Breast epithelium (tissue), 4 donors: ENCODE measurements at regions not wholly inside any gene's neighbourhood (a gene's known extent, or its start where the extent isn't known, plus 50 kb on each side); places are given as distances from the start of the nearest gene placed in this dataset.

Source experiments
- DNase-seq, 2 donors: peaks; one replicate each; pipeline ENCODE4 v3.0.0-alpha.2; 2019; ENCODE audit warnings: low spot score in 2 of 2
- H3K27ac ChIP-seq, 2 donors: fragments of 200-600 bp; sonication (generic) in 1 of 2; one replicate each; pipeline ENCODE4 v1.5.1; 2016 to 2019; ENCODE audit warnings: mild to moderate bottlenecking in 1 of 2
- H3K27me3 ChIP-seq, 2 donors: fragments of 200-600 bp; sonication (generic) in 1 of 2; one replicate each; pipeline versions ENCODE4 v1.5.1 to v1.6.0; 2017 to 2019; ENCODE audit warnings: control low read depth in 1 of 2, mild to moderate bottlenecking in 1 of 2
- H3K36me3 ChIP-seq: fragments of 200-600 bp; one replicate; pipeline ENCODE4 v1.5.1; 2019
- H3K4me1 ChIP-seq, 2 donors: fragments of 200-600 bp; sonication (generic); one replicate each; pipeline ENCODE4 v1.5.1; 2016 to 2019; ENCODE audit warnings: control low read depth in 1 of 2
- H3K4me3 ChIP-seq, 3 donors: fragments of 200-600 bp; sonication (generic); 1 replicate in 2 of 3; 2 replicates in 1 of 3; pipeline ENCODE4 v1.5.1; 2016 to 2019; ENCODE audit warnings: mild to moderate bottlenecking in 3 of 3, moderate library complexity in 2 of 3
- H3K9me3 ChIP-seq, 2 donors: fragments of 200-600 bp; sonication (generic) in 1 of 2; one replicate each; pipeline ENCODE4 v1.5.1; 2016 to 2019; ENCODE audit warnings: control low read depth in 1 of 2
- POLR2A ChIP-seq: fragments of 450-650 bp; IDR thresholded peaks from one replicate; pipeline ENCODE4 v1.6.1; 2016; ENCODE audit warnings: antibody characterized with exemption, mild to moderate bottlenecking, moderate library complexity
- POLR2AphosphoS5 ChIP-seq, 3 donors: sonication (generic); formaldehyde crosslinking; IDR thresholded peaks; one replicate each; pipeline ENCODE4 v1.6.1; 2017; ENCODE audit warnings: antibody characterized with exemption in 3 of 3
- intact Hi-C: fragments of 100-400 bp; cut with DNase I; formaldehyde crosslinking; loops from one replicate; pipeline ENCODE4 v1.15.1; 2023; ENCODE audit warnings: low total_unique reads
- TF ChIP-seq, protein P1 (sequence below), 3 donors: fragments of 450-650 bp; IDR thresholded peaks; one replicate each; pipeline ENCODE4 v1.5.1; 2016 to 2017; ENCODE audit warnings: antibody characterized with exemption in 3 of 3, mild to moderate bottlenecking in 3 of 3, moderate library complexity in 3 of 3

DNA sequence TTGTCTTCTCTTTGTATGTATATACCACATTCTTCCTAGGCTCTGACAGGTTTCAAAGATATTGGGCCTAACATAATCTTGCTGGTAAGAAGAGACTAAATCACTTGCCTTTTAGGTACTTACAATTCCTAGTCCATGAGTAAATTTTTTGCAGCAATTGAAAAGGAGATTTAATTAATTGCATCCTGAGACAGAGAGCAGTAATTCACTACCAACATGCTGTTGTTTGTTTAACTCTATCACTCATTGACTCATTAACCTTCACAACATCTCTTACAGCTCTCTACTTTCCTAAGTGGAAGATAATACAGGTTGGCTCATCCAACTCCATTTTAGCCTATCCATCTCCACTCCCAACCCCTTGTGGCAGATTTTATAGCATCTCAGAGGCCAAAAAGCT lies 280.4 kb downstream of the ALDH8A1 start:
- Histone ChIP-seq H3K9me3 (no peaks in the 10 kb centered on the region), H3K4me1 (no peaks in the 10 kb centered on the region), H3K27me3 (no peaks in the 10 kb centered on the region), H3K4me3 (no peak overlapping the region), H3K27ac (no peak overlapping the region), H3K36me3 (no peaks in the 10 kb centered on the region)
- intact Hi-C loops: no loop called here
- DNase-seq: no peak
- TF ChIP-seq, protein P1, sequence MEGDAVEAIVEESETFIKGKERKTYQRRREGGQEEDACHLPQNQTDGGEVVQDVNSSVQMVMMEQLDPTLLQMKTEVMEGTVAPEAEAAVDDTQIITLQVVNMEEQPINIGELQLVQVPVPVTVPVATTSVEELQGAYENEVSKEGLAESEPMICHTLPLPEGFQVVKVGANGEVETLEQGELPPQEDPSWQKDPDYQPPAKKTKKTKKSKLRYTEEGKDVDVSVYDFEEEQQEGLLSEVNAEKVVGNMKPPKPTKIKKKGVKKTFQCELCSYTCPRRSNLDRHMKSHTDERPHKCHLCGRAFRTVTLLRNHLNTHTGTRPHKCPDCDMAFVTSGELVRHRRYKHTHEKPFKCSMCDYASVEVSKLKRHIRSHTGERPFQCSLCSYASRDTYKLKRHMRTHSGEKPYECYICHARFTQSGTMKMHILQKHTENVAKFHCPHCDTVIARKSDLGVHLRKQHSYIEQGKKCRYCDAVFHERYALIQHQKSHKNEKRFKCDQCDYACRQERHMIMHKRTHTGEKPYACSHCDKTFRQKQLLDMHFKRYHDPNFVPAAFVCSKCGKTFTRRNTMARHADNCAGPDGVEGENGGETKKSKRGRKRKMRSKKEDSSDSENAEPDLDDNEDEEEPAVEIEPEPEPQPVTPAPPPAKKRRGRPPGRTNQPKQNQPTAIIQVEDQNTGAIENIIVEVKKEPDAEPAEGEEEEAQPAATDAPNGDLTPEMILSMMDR (IDR thresholded peaks at IDR 0.05): no peak
- no peak for TF ChIP-seq POLR2A
- no peak for TF ChIP-seq POLR2AphosphoS5 (IDR thresholded peaks at IDR 0.05)

DNA sequence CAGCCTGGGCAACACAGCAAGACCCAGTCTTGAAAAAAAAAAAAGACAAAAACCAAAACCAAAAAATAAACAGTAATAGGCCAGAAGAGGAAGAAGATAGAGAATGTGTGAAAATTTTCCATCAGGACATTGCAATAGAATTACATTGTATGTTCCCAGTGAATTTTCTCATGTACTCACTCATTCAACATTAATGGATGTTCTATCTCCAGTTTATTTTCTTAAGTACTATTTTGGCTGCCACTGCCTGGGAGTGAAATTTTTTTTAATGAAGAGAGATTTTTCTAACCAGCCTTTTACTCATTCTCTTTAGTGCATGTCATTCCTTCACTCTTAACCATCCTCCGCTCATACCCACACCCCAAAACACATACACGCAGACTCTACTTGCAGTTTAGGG lies 282.8 kb downstream of the ALDH8A1 start:
- no peak overlapping the region for H3K4me3 ChIP-seq
- H3K4me1 ChIP-seq: no peaks in the 10 kb centered on the region
- no peaks in the 10 kb centered on the region for H3K9me3 ChIP-seq
- no peaks in the 10 kb centered on the region for H3K27me3 ChIP-seq
- TF ChIP-seq POLR2AphosphoS5 (IDR thresholded peaks at IDR 0.05): no peak
- TF ChIP-seq, protein P1 (IDR thresholded peaks at IDR 0.05): no peak
- TF ChIP-seq POLR2A: no peak
- no peak for DNase-seq
- no peaks in the 10 kb centered on the region for H3K36me3 ChIP-seq
- intact Hi-C loops: no loop called here
- H3K27ac ChIP-seq: no peak overlapping the region

DNA sequence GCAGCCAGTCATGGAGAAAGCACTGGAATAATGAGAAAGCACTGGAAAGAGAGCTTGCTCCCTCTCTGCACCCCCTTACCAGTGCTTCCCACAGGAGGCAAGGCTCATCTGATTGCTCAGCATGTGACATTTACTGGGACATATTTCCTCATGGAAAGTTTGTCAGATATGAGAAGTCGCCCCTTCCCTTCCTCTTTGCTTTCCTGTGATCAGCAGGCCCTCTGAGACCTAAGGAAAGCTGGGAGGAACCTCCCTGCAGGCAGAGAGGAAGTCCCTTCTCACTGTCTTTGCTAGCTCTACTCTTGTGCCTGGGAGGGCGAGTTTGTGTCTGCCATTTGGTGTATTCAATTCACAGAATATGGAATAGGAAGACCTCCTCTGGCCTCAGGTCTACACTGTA lies 283.8 kb downstream of the ALDH8A1 start:
- H3K27me3 ChIP-seq: no peaks in the 10 kb centered on the region
- no peaks in the 10 kb centered on the region for H3K36me3 ChIP-seq
- intact Hi-C loops: no loop called here
- H3K4me1 ChIP-seq: no peaks in the 10 kb centered on the region
- TF ChIP-seq POLR2A (no peak), POLR2AphosphoS5 (IDR thresholded peaks at IDR 0.05) (no peak)
- TF ChIP-seq, protein P1 (IDR thresholded peaks at IDR 0.05): no peak
- H3K27ac ChIP-seq: no peak overlapping the region
- H3K9me3 ChIP-seq: no peaks in the 10 kb centered on the region
- no peak overlapping the region for H3K4me3 ChIP-seq
- no peak for DNase-seq

DNA sequence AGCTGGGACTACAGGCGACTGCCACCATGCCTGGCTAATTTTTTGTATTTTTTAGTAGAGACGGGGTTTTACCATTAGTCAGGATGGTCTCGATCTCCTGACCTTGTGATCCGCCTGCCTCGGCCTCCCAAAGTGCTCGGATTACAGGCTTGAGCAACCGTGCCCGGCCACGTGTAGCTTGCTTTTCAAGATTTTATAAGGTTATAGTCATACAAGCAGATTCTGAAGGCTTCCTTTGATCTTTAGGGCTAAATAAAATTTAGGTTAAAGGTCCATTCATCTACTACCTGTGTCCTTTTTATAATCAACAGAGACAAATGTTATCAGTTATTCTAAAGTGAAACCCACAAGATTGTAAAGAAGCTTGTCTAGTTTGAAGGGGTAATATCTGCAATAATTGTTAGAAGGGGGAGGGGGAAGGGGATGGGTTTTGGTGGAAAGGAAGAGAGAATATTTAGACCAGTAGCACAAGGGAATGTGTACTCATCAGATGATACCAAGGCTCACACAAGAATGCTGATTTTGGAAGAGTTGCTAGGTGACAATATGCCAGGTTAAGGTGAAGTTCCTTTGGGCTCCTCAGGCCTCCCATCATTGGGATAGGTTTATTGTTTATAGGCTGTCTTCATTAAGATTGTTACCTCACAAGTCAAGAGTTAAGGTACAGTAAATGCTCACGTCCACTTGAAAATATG lies 284.7 kb downstream of the ALDH8A1 start:
- TF ChIP-seq POLR2AphosphoS5 (IDR thresholded peaks at IDR 0.05) (no peak), POLR2A (no peak)
- TF ChIP-seq, protein P1 (IDR thresholded peaks at IDR 0.05): no peak
- Histone ChIP-seq H3K36me3 (no peaks in the 10 kb centered on the region), H3K9me3 (no peaks in the 10 kb centered on the region), H3K27ac (no peak overlapping the region), H3K4me1 (no peaks in the 10 kb centered on the region), H3K27me3 (no peaks in the 10 kb centered on the region), H3K4me3 (no peak overlapping the region)
- no peak for DNase-seq
- intact Hi-C loops: no loop called here

DNA sequence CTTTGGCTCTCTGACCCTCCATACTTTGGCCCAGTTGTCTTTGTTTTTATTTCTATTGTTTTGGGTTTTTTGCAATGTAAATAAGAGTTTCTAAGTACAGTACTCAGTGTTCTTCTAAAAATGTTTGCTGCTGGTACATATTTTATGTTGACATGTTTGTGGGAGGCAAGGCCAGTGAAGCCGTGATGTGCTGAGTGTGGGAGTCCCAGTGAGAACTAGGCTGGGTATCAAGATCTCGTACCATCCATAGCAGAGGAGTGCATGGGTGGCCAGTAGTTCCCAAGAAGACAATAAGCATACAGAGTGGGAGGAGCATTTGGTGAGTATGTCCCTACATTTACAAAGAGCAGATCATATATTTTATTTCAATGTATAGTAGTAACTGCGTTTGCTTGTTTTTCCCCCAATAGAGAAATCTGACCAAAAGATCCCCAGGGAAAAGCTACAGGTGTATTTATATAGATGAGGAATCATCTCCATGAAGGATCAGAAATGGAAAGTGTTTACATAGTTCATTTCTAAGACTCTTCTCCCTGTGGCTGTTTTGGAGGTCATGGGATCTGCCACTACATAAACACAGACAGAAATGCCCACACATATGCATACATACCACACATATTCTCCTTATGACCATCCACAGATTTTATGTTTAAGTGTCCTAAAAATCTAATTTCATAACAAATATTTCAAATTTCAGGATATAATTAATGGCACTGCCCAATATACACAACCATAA lies 285.9 kb downstream of the ALDH8A1 start:
- TF ChIP-seq, protein P1 (IDR thresholded peaks at IDR 0.05): no peak
- TF ChIP-seq POLR2A (no peak), POLR2AphosphoS5 (IDR thresholded peaks at IDR 0.05) (no peak)
- DNase-seq: no peak
- no peaks in the 10 kb centered on the region for H3K4me1 ChIP-seq
- H3K27ac ChIP-seq: no peak overlapping the region
- no peaks in the 10 kb centered on the region for H3K36me3 ChIP-seq
- intact Hi-C loops: no loop called here
- no peak overlapping the region for H3K4me3 ChIP-seq
- no peaks in the 10 kb centered on the region for H3K27me3 ChIP-seq
- no peaks in the 10 kb centered on the region for H3K9me3 ChIP-seq
